ENCODE measurements at regions not wholly inside any gene's neighbourhood (a gene's known extent, or its start where the extent isn't known, plus 50 kb on each side); places are given as distances from the start of the nearest gene placed in this dataset.

DNA sequence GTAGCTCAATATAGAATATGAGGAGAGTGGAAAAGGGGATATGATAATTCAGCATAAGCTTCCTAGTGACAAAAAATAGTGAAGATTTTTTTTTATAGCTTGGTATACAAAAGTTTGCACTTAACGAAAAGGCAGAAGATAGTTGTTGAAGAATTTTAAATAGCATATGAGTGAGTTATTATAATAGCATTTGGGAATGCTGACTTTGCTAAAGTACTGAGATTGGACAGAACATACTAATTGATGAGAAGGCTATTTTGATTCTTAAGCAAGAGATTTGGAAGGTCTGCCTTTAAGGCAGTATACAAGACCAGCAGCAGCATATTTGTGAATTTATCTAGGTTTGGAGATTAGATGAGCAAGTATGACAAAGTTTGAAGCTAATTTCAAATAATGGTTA, 600.9 kb upstream of the POT1 start:
- 53 to 78% (median 62%) methylated on average over 1 of the region's 1 CpG for WGBS, 4 donors
- no peak for TF ChIP-seq POLR2A (IDR thresholded peaks at IDR 0.05)
- TF ChIP-seq, protein P1, sequence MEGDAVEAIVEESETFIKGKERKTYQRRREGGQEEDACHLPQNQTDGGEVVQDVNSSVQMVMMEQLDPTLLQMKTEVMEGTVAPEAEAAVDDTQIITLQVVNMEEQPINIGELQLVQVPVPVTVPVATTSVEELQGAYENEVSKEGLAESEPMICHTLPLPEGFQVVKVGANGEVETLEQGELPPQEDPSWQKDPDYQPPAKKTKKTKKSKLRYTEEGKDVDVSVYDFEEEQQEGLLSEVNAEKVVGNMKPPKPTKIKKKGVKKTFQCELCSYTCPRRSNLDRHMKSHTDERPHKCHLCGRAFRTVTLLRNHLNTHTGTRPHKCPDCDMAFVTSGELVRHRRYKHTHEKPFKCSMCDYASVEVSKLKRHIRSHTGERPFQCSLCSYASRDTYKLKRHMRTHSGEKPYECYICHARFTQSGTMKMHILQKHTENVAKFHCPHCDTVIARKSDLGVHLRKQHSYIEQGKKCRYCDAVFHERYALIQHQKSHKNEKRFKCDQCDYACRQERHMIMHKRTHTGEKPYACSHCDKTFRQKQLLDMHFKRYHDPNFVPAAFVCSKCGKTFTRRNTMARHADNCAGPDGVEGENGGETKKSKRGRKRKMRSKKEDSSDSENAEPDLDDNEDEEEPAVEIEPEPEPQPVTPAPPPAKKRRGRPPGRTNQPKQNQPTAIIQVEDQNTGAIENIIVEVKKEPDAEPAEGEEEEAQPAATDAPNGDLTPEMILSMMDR (IDR thresholded peaks at IDR 0.05) = no peak
- intact Hi-C loops (cut with DNase I) = no loop called here

DNA sequence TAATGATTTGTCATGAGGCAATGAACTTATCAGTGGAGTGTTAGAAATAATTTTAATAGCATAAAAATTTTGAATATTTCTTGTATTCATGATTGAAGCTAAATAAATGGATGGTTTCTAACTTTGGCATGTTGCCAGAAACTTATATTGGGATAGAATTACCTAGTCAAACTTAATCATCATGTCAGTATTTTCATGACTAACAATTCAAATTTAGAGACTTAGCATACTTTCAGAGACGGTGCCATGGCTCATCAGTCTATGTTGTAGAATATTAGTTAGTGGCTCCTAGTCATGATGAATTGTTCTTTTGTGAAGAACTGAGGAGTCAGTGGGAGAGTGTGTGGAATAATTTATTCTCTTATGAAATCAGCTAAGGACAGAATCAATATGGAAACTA, 599.6 kb upstream of the POT1 start:
- Histone ChIP-seq H3K4me1 (replicated peaks in 1 of 2) (no peaks in the 10 kb centered on the region), H3K27ac (no peak overlapping the region), H3K36me3 (replicated peaks in 1 of 2) (no peaks in the 10 kb centered on the region), H3K27me3 (no peaks in the 10 kb centered on the region), H3K4me3 (no peak overlapping the region), H3K9me3 (replicated peaks in 1 of 3) (peaks cover 0 to 5% (median 0%) of the 10 kb centered on the region in 3 donors)
- TF ChIP-seq POLR2A (IDR thresholded peaks at IDR 0.05) = no peak
- TF ChIP-seq, protein P1 (IDR thresholded peaks at IDR 0.05) = no peak
- intact Hi-C loops (cut with DNase I) = no loop called here
- WGBS, 4 donors = 54 to 70% (median 64%) methylated on average over 1 of the region's 1 CpG
- no peak for DNase-seq

More for the DNA sequence above, 600.9 kb upstream of the POT1 start:
- Histone ChIP-seq H3K4me1 (replicated peaks in 1 of 2) (no peaks in the 10 kb centered on the region), H3K27me3 (no peaks in the 10 kb centered on the region), H3K27ac (no peak overlapping the region), H3K4me3 (no peak overlapping the region), H3K36me3 (replicated peaks in 1 of 2) (no peaks in the 10 kb centered on the region), H3K9me3 (replicated peaks in 1 of 3) (peaks cover 0 to 5% (median 0%) of the 10 kb centered on the region in 3 donors)
- DNase-seq = no peak

GRCh38 chr7:125526958-125527357, 597.3 kb upstream of the POT1 start:
- WGBS, 4 donors = 73 to 84% (median 76%) methylated on average over 5 of the region's 5 CpGs
- intact Hi-C loops (cut with DNase I) = no loop called here
- no peak for TF ChIP-seq POLR2A (IDR thresholded peaks at IDR 0.05)
- TF ChIP-seq, protein P1 (IDR thresholded peaks at IDR 0.05) = no peak
- H3K27me3 ChIP-seq = no peaks in the 10 kb centered on the region
- H3K27ac ChIP-seq = no peak overlapping the region
- H3K36me3 ChIP-seq (replicated peaks in 1 of 2) = no peaks in the 10 kb centered on the region
- H3K9me3 ChIP-seq (replicated peaks in 1 of 3) = peaks cover 0 to 5% (median 0%) of the 10 kb centered on the region in 3 donors
- DNase-seq = no peak
- H3K4me1 ChIP-seq (replicated peaks in 1 of 2) = no peaks in the 10 kb centered on the region
- no peak overlapping the region for H3K4me3 ChIP-seq

DNA sequence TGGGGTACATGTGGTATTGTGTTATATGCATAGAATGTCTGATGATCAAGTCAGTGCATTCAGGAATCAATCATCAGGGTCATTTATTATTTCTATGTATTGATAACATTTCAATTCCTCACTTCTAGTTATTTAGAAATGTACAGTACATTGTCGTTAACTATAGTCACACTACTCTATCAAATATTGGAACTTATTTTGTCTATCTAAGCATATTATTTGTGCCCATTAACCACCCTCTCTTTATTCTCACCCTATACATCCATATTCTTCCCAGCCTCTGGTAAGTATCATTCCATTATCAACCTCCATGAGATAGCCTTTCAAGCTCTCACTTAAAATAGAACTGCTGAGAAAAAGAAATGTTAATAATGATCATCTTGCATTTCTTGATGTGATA, 596.5 kb upstream of the POT1 start:
- WGBS, 4 donors = 75 to 91% (median 79%) methylated on average over 1 of the region's 1 CpG
- Histone ChIP-seq H3K4me3 (no peak overlapping the region), H3K9me3 (replicated peaks in 1 of 3) (peaks cover 0 to 5% (median 0%) of the 10 kb centered on the region in 3 donors), H3K27ac (no peak overlapping the region), H3K27me3 (no peaks in the 10 kb centered on the region), H3K4me1 (replicated peaks in 1 of 2) (no peaks in the 10 kb centered on the region), H3K36me3 (replicated peaks in 1 of 2) (no peaks in the 10 kb centered on the region)
- intact Hi-C loops (cut with DNase I) = no loop called here
- DNase-seq = no peak
- TF ChIP-seq, protein P1 (IDR thresholded peaks at IDR 0.05) = no peak
- TF ChIP-seq POLR2A (IDR thresholded peaks at IDR 0.05) = no peak

All from adrenal gland (tissue), 9 donors.